Stomach (tissue), 8 donors: ENCODE measurements at regions not wholly inside any gene's neighbourhood (a gene's known extent, or its start where the extent isn't known, plus 50 kb on each side); places are given as distances from the start of the nearest gene placed in this dataset.

Source experiments
- DNase-seq, 2 donors: peaks; one replicate each; pipeline versions ENCODE4 v3.0.0 to v3.0.0-alpha.2; 2013 to 2019
- H3K27ac ChIP-seq, 5 donors: fragments of 200-600 bp in 4 of 5; sonication (generic) in 4 of 5; one replicate each; pipeline ENCODE4 v1.5.1; 2013 to 2019; ENCODE audit warnings: mild to moderate bottlenecking in 1 of 5, moderate library complexity in 1 of 5
- H3K27me3 ChIP-seq, 3 donors: fragments of 200-600 bp; sonication (generic); one replicate each; pipeline ENCODE4 v1.5.1; 2017 to 2019; ENCODE audit warnings: mixed run types in 1 of 3
- H3K36me3 ChIP-seq, 4 donors: fragments of 200-600 bp; sonication (generic); 1 replicate in 3 of 4; 2 replicates in 1 of 4; pipeline ENCODE4 v1.5.1; 2016 to 2019
- H3K4me1 ChIP-seq, 4 donors: fragments of 200-600 bp; sonication (generic); one replicate each; pipeline ENCODE4 v1.5.1; 2016 to 2019
- H3K4me3 ChIP-seq, 4 donors: fragments of 200-600 bp; sonication (generic) in 3 of 4; one replicate each; pipeline ENCODE4 v1.5.1; 2016 to 2019; ENCODE audit warnings: mild to moderate bottlenecking in 1 of 4
- H3K9me3 ChIP-seq, 4 donors: fragments of 200-600 bp; sonication (generic); one replicate each; pipeline ENCODE4 v1.5.1; 2016 to 2019
- CTCF ChIP-seq, 7 experiments: fragments of 450-650 bp in 4 of 7; fragments of 200-600 bp in 3 of 7; sonication (generic) in 3 of 7; IDR thresholded peaks; one replicate each; pipeline ENCODE4 v1.5.1; 2016 to 2019; ENCODE audit warnings: antibody characterized with exemption in 7 of 7, control low read depth in 2 of 7, mild to moderate bottlenecking in 1 of 7
- EP300 ChIP-seq: sonication (generic); formaldehyde crosslinking; IDR thresholded peaks from one replicate; pipeline ENCODE4 v1.6.1; 2017; ENCODE audit warnings: antibody characterized with exemption
- POLR2A ChIP-seq, 4 donors: fragments of 450-650 bp; IDR thresholded peaks; one replicate each; pipeline ENCODE4 v1.6.1; 2016; ENCODE audit warnings: antibody characterized with exemption in 4 of 4, control low read depth in 2 of 4, mild to moderate bottlenecking in 1 of 4, moderate library complexity in 1 of 4
- POLR2AphosphoS5 ChIP-seq, 3 donors: sonication (generic); formaldehyde crosslinking; IDR thresholded peaks; one replicate each; pipeline ENCODE4 v1.6.1; 2016; ENCODE audit warnings: antibody characterized with exemption in 3 of 3
- WGBS, 5 donors: extraction: QIAGEN DNeasy Blood & Tissue Kit in 3 of 5; methylation state at CpG; one replicate each; pipeline versions ENCODE4 v1.1.5 to v1.1.7; 2013 to 2018; 5-methylcytosine and 5-hydroxymethylcytosine counted together
- intact Hi-C: fragments of 100-400 bp; cut with DNase I; formaldehyde crosslinking; loops from one replicate; pipeline ENCODE4 v1.15.1; 2023; ENCODE audit warnings: low total_unique reads
- donor health status: healthy with polysubstance abuse.
- donor health status: Bipolar disorder and iron deficiency.
- donor health status: healthy.

GRCh38 chr7:25970356-25970755 lies 181.6 kb upstream of the NFE2L3 start:
- Histone ChIP-seq H3K4me3 (no peak overlapping the region), H3K36me3 (no peaks in the 10 kb centered on the region), H3K9me3 (no peaks in the 10 kb centered on the region), H3K4me1 (peaks cover 0 to 5% (median under 1%) of the 10 kb centered on the region in 4 donors), H3K27ac (no peak overlapping the region), H3K27me3 (peaks cover 0 to 22% (median 0%) of the 10 kb centered on the region in 3 donors)
- no peak for DNase-seq
- 76 to 88% (median 82%) methylated on average over 4 of the region's 4 CpGs for WGBS, 5 donors
- intact Hi-C loops: no loop called here
- TF ChIP-seq POLR2AphosphoS5 (IDR thresholded peaks at IDR 0.05) (no peak), EP300 (no peak), POLR2A (IDR thresholded peaks at IDR 0.05) (no peak), CTCF (IDR thresholded peaks at IDR 0.05) (no peak)

GRCh38 chr7:25970911-25971310 lies 181.1 kb upstream of the NFE2L3 start:
- intact Hi-C loops: no loop called here
- Histone ChIP-seq H3K36me3 (no peaks in the 10 kb centered on the region), H3K9me3 (no peaks in the 10 kb centered on the region), H3K4me3 (no peak overlapping the region), H3K4me1 (no peaks in the 10 kb centered on the region), H3K27me3 (peaks cover 0 to 22% (median 0%) of the 10 kb centered on the region in 3 donors), H3K27ac (no peak overlapping the region)
- TF ChIP-seq POLR2A (IDR thresholded peaks at IDR 0.05): no peak
- TF ChIP-seq CTCF (IDR thresholded peaks at IDR 0.05): no peak
- no peak for TF ChIP-seq EP300
- no peak for TF ChIP-seq POLR2AphosphoS5 (IDR thresholded peaks at IDR 0.05)
- WGBS, 5 donors: 69 to 85% (median 80%) methylated on average over 5 of the region's 5 CpGs
- no peak for DNase-seq

GRCh38 chr7:25976630-25977029 lies 175.4 kb upstream of the NFE2L3 start:
- Histone ChIP-seq H3K9me3 (peaks cover 0 to 8% (median 7%) of the 10 kb centered on the region in 4 donors), H3K4me3 (no peak overlapping the region), H3K36me3 (no peaks in the 10 kb centered on the region), H3K27ac (no peak overlapping the region), H3K27me3 (no peaks in the 10 kb centered on the region), H3K4me1 (no peaks in the 10 kb centered on the region)
- no peak for DNase-seq
- TF ChIP-seq POLR2A (IDR thresholded peaks at IDR 0.05) (no peak), EP300 (no peak), POLR2AphosphoS5 (IDR thresholded peaks at IDR 0.05) (no peak), CTCF (IDR thresholded peaks at IDR 0.05) (no peak)
- intact Hi-C loops: no loop called here

- H3K27ac ChIP-seq: no peak overlapping the region
- DNase-seq: no peak
- no peak overlapping the region for H3K4me3 ChIP-seq
- intact Hi-C loops: no loop called here
- TF ChIP-seq POLR2AphosphoS5 (IDR thresholded peaks at IDR 0.05): no peak
- no peak for TF ChIP-seq CTCF (IDR thresholded peaks at IDR 0.05)
- no peak for TF ChIP-seq POLR2A (IDR thresholded peaks at IDR 0.05)
- TF ChIP-seq EP300: no peak
- no peaks in the 10 kb centered on the region for H3K4me1 ChIP-seq
- peaks cover 0 to 8% (median 7%) of the 10 kb centered on the region in 4 donors for H3K9me3 ChIP-seq
- no peaks in the 10 kb centered on the region for H3K36me3 ChIP-seq
- no peaks in the 10 kb centered on the region for H3K27me3 ChIP-seq
- 87 to 92% (median 90%) methylated on average over 5 of the region's 5 CpGs for WGBS, 5 donors
These were observed 173.5 kb upstream of the NFE2L3 start for GRCh38 chr7:25978466-25978865.
